HPDE6-E6E7 (cell line): ENCODE measurements at regions not wholly inside any gene's neighbourhood (a gene's known extent, or its start where the extent isn't known, plus 50 kb on each side); places are given as distances from the start of the nearest gene placed in this dataset.
"Not testable (repeated sequence)": the region's sequence is repeated elsewhere in the genome, so short reads cannot be mapped to it uniquely, and the experiment has no call there.

Experiments
- DNase-seq: peaks from one replicate; pipeline ENCODE4 v3.0.0; 2011; ENCODE audit warnings: missing footprints; ENCODE audit errors: extremely low spot score

GRCh38 chr1:95669638-95670037 lies 435.6 kb downstream of the RWDD3 start:
- not testable (repeated sequence) for DNase-seq

- no peak for DNase-seq
These were observed 437.1 kb downstream of the RWDD3 start for GRCh38 chr1:95671098-95671497.

- DNase-seq: no peak
These were observed 445.3 kb downstream of the RWDD3 start for GRCh38 chr1:95679262-95679661.

GRCh38 chr1:95685081-95685480 lies 451.1 kb downstream of the RWDD3 start:
- DNase-seq: no peak

- DNase-seq: no peak
These were observed 452.2 kb downstream of the RWDD3 start for GRCh38 chr1:95686217-95686616.

- no peak for DNase-seq
These were observed 465.3 kb downstream of the RWDD3 start for GRCh38 chr1:95699149-95699953.

GRCh38 chr1:95701450-95702173 lies 467.6 kb downstream of the RWDD3 start:
- DNase-seq: no peak

- no peak for DNase-seq
These were observed 469.0 kb downstream of the RWDD3 start for GRCh38 chr1:95703046-95703445.

- DNase-seq: no peak
These were observed 482.1 kb downstream of the RWDD3 start for GRCh38 chr1:95716097-95716496.

GRCh38 chr1:95716550-95716949 lies 482.5 kb downstream of the RWDD3 start:
- no peak for DNase-seq

- peak; percentile 80 for DNase-seq
These were observed 489.3 kb downstream of the RWDD3 start for GRCh38 chr1:95723346-95723745.

GRCh38 chr1:95728841-95729240 lies 494.8 kb downstream of the RWDD3 start:
- DNase-seq: no peak

- DNase-seq: peak; percentile 44
These were observed 497.0 kb downstream of the RWDD3 start for GRCh38 chr1:95730986-95731385.

- no peak for DNase-seq
These were observed 497.5 kb downstream of the RWDD3 start for GRCh38 chr1:95731466-95731865.

GRCh38 chr1:95733031-95733430 lies 499.0 kb downstream of the RWDD3 start:
- no peak for DNase-seq

- no peak for DNase-seq
These were observed 499.7 kb downstream of the RWDD3 start for GRCh38 chr1:95733671-95734070.

GRCh38 chr1:95734560-95734959 lies 500.6 kb downstream of the RWDD3 start:
- no peak for DNase-seq

GRCh38 chr1:95742591-95743089 lies 508.6 kb downstream of the RWDD3 start:
- DNase-seq: peak; percentile 63

- DNase-seq: no peak
These were observed 510.7 kb downstream of the RWDD3 start for GRCh38 chr1:95744731-95745130.

- no peak for DNase-seq
These were observed 518.7 kb downstream of the RWDD3 start for GRCh38 chr1:95752515-95753381.

- no peak for DNase-seq
These were observed 519.5 kb downstream of the RWDD3 start for GRCh38 chr1:95753382-95754016.
